Breast epithelium (tissue), 3 donors: ENCODE measurements at regions not wholly inside any gene's neighbourhood (a gene's known extent, or its start where the extent isn't known, plus 50 kb on each side); places are given as distances from the start of the nearest gene placed in this dataset.

Source experiments
- POLR2A ChIP-seq: fragments of 450-650 bp; IDR thresholded peaks from one replicate; pipeline ENCODE4 v1.6.1; 2016; ENCODE audit warnings: antibody characterized with exemption, mild to moderate bottlenecking, moderate library complexity
- POLR2AphosphoS5 ChIP-seq, 3 donors: sonication (generic); formaldehyde crosslinking; IDR thresholded peaks; one replicate each; pipeline ENCODE4 v1.6.1; 2017; ENCODE audit warnings: antibody characterized with exemption in 3 of 3
- TF ChIP-seq, protein P1 (sequence below), 3 donors: fragments of 450-650 bp; IDR thresholded peaks; one replicate each; pipeline ENCODE4 v1.5.1; 2016 to 2017; ENCODE audit warnings: antibody characterized with exemption in 3 of 3, mild to moderate bottlenecking in 3 of 3, moderate library complexity in 3 of 3

DNA sequence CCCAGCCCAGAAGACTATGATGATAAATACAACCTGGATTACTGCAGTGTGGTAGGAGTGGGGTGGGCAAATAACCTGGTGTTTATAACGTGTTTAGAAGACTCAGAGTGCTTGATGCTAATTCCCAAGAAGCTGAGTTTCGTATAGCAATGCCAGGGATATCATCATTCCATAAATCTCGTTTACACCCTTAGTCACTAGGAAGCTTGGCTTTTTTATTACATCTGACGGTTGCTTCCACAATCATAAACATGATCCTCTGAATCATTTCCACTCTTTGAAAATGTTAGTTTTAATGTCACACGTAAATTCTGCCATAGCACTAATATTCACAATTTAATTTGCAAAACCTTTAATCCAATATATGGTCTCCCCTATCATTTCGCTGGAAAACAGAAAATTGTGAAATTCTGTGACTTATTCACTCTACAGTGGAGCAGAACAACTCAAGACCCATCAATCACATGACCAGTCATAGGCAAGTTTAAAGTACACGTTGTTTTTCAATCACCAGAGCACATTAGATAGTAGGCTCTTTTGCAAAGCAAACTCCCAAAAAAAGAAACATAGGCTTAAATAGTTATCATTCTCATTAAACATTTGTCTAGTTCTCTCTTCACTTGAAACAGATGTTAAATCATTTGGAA, 321.0 kb downstream of the LTN1 start:
- TF ChIP-seq, protein P1, sequence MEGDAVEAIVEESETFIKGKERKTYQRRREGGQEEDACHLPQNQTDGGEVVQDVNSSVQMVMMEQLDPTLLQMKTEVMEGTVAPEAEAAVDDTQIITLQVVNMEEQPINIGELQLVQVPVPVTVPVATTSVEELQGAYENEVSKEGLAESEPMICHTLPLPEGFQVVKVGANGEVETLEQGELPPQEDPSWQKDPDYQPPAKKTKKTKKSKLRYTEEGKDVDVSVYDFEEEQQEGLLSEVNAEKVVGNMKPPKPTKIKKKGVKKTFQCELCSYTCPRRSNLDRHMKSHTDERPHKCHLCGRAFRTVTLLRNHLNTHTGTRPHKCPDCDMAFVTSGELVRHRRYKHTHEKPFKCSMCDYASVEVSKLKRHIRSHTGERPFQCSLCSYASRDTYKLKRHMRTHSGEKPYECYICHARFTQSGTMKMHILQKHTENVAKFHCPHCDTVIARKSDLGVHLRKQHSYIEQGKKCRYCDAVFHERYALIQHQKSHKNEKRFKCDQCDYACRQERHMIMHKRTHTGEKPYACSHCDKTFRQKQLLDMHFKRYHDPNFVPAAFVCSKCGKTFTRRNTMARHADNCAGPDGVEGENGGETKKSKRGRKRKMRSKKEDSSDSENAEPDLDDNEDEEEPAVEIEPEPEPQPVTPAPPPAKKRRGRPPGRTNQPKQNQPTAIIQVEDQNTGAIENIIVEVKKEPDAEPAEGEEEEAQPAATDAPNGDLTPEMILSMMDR (IDR thresholded peaks at IDR 0.05) = no peak
- TF ChIP-seq POLR2A = no peak
- no peak for TF ChIP-seq POLR2AphosphoS5 (IDR thresholded peaks at IDR 0.05)
